ENCODE measurements at regions not wholly inside any gene's neighbourhood (a gene's known extent, or its start where the extent isn't known, plus 50 kb on each side); places are given as distances from the start of the nearest gene placed in this dataset.

- no peak for TF ChIP-seq CTCF (IDR thresholded peaks at IDR 0.05)
- no peak for TF ChIP-seq POLR2A (IDR thresholded peaks at IDR 0.05)
Observed at GRCh38 chr4:186351668-186352194, 85.7 kb downstream of the F11 start.
